ENCODE measurements at regions not wholly inside any gene's neighbourhood (a gene's known extent, or its start where the extent isn't known, plus 50 kb on each side); places are given as distances from the start of the nearest gene placed in this dataset.
"Not testable (repeated sequence)": the region's sequence is repeated elsewhere in the genome, so short reads cannot be mapped to it uniquely, and the experiment has no call there.

GRCh38 chr2:220586980-220587530 is 959.6 kb downstream of the SLC4A3 start:
- no peak for FAIRE-seq
- TF ChIP-seq CTCF (IDR thresholded peaks at IDR 0.05; ENCODE audit: insufficient read depth, missing control alignments): no peak
- no peak for DNase-seq (ENCODE audit: insufficient read length, low spot score)

GRCh38 chr2:220588148-220588547 is 960.7 kb downstream of the SLC4A3 start:
- FAIRE-seq (no peak), DNase-seq (ENCODE audit: insufficient read length, low spot score) (no peak)
- TF ChIP-seq CTCF (IDR thresholded peaks at IDR 0.05; ENCODE audit: insufficient read depth, missing control alignments): no peak

- DNase-seq (ENCODE audit: insufficient read length, low spot score) (no peak), FAIRE-seq (no peak)
- no peak for TF ChIP-seq CTCF (IDR thresholded peaks at IDR 0.05; ENCODE audit: insufficient read depth, missing control alignments)
Measured at GRCh38 chr2:220590476-220590875, 963.0 kb downstream of the SLC4A3 start.

GRCh38 chr2:220593526-220593925 is 966.1 kb downstream of the SLC4A3 start:
- no peak for TF ChIP-seq CTCF (IDR thresholded peaks at IDR 0.05; ENCODE audit: insufficient read depth, missing control alignments)
- FAIRE-seq (no peak), DNase-seq (ENCODE audit: insufficient read length, low spot score) (no peak)

GRCh38 chr2:220601674-220602073 is 970.4 kb downstream of the EPHA4 start:
- TF ChIP-seq CTCF (IDR thresholded peaks at IDR 0.05; ENCODE audit: insufficient read depth, missing control alignments): no peak
- DNase-seq (ENCODE audit: insufficient read length, low spot score): no peak
- FAIRE-seq: no peak

- FAIRE-seq; DNase-seq (ENCODE audit: insufficient read length, low spot score): not testable (repeated sequence)
Measured at GRCh38 chr2:220613004-220613403, 959.1 kb downstream of the EPHA4 start.

- DNase-seq (ENCODE audit: insufficient read length, low spot score) (no peak), FAIRE-seq (no peak)
- TF ChIP-seq CTCF (IDR thresholded peaks at IDR 0.05; ENCODE audit: insufficient read depth, missing control alignments): no peak
Measured at GRCh38 chr2:220614064-220614463, 958.0 kb downstream of the EPHA4 start.
